ENCODE measurements at regions not wholly inside any gene's neighbourhood (a gene's known extent, or its start where the extent isn't known, plus 50 kb on each side); places are given as distances from the start of the nearest gene placed in this dataset.

DNA sequence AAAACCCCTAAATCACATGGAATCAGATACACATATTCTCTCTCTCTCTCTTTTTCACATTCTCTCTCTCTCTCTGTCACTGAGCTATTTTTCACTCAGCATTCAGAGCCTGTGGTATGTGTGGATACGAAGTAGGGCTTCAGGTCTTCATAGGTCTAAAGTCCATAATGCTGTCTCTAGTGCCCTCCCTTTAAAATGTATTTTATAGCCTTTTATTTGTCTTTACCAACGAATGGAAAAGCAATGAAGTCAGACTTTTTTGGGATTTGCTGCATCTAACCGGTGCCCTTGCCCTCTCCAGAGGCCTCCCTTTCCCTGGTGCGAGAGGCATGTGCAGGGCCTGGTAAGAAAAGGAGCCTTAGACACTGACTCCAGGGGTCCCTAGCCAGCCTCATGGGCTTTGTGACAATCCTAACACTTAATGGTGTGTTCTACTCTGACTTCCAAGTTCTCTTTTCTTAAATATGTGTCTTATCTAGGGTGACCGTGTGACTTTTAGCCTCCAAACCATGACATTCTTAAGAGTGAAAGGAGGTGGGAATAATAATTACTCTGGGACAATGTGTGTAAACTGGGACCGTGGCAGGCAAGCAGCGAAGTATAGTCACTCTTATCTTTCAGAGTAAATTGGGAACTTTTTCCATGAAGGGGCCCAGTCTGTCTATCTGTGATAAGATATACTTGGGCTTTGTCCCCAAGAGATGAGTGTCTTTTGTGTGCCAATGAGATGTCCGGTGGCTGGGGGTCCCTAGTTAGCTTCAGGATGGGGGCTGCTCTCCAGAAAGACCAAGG lies 101.1 kb downstream of the B3GNT2 start:
- Mint-ChIP-seq H3K4me1 (ENCODE audit: low read depth) (peaks cover 14% of the 10 kb centered on the region), H3K4me3 (no peak overlapping the region), H3K27me3 (ENCODE audit: low read depth) (no peaks in the 10 kb centered on the region), H3K9me3 (no peaks in the 10 kb centered on the region), H3K27ac (no peak overlapping the region), H3K36me3 (ENCODE audit: insufficient read depth in 2 of 2) (no peaks in the 10 kb centered on the region)
- no peak for DNase-seq
- no peak for ATAC-seq (replicated peaks in 1 of 2)

DNA sequence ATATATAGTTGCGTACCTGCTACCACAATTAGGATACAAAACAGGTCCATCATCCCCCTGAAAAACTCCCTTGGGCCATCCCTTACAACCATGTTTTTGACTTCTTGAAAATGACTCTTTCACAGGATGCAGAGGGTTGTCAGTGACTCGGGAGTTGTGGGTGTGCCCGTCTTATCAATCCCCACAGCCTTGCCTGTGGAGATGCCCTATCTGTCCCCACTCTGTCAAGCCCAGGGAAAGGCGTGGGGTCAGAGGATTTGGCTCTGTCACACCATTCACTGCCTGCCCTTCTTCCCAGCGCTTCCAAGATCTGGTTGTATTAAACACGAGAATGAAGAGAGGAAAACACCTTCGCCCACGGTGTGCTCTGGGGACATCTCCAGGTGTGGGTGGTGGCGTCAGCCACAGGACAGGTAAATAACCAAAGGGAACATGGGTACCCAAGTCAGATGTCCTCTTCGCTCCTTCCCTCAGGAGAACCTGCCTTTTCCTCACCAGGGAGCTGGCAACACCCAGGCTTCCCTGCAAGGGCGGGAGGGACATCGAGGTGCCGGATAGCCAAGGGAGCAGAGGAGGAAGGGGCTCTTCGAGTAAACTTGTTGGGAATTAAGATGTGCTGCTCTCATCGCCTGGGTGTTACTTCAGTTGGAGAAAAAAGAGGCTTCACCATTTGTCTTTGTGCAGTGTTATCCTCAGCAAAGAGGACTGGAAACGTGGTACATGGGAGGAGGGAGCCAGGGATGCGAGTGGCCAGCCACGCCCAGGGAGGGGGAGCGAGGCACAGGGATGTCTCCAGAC lies 100.3 kb downstream of the B3GNT2 start:
- Mint-ChIP-seq H3K4me3 (no peak overlapping the region), H3K4me1 (ENCODE audit: low read depth) (peaks cover 12% of the 10 kb centered on the region)

DNA sequence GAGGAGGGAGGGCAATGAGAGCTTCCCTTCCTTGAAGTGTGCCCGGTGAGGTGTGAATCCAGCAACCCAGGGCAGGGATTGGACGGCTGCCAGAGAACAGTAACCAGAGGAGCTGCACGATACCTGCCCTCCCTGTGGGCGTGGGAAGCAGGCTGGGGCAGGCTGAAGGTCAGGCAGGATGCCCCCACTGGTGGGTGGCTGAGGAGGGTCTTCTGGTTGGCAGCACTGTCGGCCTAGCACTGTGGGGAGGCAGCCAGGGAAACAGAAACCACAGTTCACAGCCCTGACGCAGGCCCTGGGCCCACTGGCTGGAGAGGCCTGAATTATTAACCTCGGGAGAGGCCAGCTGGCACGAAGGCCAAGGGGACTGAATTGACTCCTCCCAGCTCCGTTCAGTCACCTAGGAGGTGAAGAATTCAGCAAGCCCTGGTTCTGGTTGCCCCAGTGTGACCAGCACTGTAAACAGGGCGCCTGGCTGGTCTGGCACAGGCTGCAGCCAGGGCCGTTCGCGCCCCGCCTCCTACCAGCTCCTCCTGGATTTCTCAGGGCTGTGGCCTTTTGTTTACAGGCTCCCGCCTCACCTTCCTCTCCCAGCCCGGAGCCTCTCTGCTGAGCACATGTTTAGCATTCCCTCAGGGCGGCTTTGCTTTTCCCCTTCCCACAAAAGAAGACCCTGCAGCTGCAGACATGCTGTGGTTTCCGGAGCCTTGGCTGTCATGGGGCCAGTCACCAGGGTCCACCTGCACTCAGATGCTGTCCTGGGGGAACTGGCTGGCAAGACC lies 97.8 kb downstream of the B3GNT2 start:
- Mint-ChIP-seq H3K36me3 (ENCODE audit: insufficient read depth in 2 of 2) (no peaks in the 10 kb centered on the region), H3K9me3 (no peaks in the 10 kb centered on the region), H3K27ac (no peak overlapping the region), H3K4me3 (no peak overlapping the region), H3K27me3 (ENCODE audit: low read depth) (no peaks in the 10 kb centered on the region), H3K4me1 (ENCODE audit: low read depth) (no peaks in the 10 kb centered on the region)
- ATAC-seq (replicated peaks in 1 of 2): no peak
- DNase-seq: no peak

More for the DNA sequence above, 100.3 kb downstream of the B3GNT2 start:
- no peaks in the 10 kb centered on the region for H3K27me3 Mint-ChIP-seq (ENCODE audit: low read depth)
- ATAC-seq (replicated peaks in 1 of 2) (no peak), DNase-seq (no peak)
- H3K9me3 Mint-ChIP-seq: no peaks in the 10 kb centered on the region
- no peak overlapping the region for H3K27ac Mint-ChIP-seq
- no peaks in the 10 kb centered on the region for H3K36me3 Mint-ChIP-seq (ENCODE audit: insufficient read depth in 2 of 2)

DNA sequence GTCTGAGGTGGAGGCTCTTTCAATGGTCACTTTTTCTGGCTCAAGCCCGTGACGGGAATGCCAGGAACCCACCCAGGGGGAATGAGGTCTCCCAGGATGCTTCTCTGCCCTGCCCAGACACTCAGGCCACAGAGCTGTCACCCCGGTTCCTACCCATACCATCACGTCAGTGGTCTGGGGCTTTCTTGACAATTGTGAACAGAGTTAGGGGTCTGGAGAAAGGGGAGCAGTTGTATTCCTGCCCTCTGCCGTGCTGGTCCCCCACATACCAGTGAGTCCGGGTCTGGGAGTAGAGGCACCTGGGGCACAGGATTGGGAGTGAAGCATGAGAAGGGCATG lies 97.2 kb downstream of the B3GNT2 start:
- H3K27me3 Mint-ChIP-seq (ENCODE audit: low read depth): no peaks in the 10 kb centered on the region
- ATAC-seq (replicated peaks in 1 of 2): no peak
- H3K9me3 Mint-ChIP-seq: no peaks in the 10 kb centered on the region
- H3K36me3 Mint-ChIP-seq (ENCODE audit: insufficient read depth in 2 of 2): no peaks in the 10 kb centered on the region
- peaks cover 5% of the 10 kb centered on the region for H3K4me1 Mint-ChIP-seq (ENCODE audit: low read depth)
- H3K27ac Mint-ChIP-seq: no peak overlapping the region
- H3K4me3 Mint-ChIP-seq: no peak overlapping the region
- no peak for DNase-seq

DNA sequence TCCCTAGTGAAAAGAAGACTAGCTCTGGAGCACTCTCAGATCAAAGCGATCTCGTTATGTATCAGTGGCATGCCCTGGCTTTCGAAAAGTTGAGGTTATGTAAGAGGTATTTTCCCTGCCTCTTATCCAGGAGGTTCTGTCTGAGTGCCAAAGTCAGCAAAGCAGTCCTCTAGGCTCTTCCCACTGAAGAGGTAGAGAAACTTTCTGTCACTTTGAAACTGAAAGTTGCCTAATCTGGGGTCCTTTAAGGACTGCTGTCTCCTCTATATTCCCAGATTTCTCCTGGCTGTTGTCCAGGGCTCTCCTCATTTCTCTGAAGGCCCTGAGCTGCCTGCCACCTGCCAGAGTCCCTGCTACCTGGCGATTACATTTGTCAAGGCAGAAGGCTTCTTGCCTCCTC lies 96.3 kb downstream of the B3GNT2 start:
- H3K4me1 Mint-ChIP-seq (ENCODE audit: low read depth): peaks cover 14% of the 10 kb centered on the region
- no peaks in the 10 kb centered on the region for H3K9me3 Mint-ChIP-seq
- no peaks in the 10 kb centered on the region for H3K36me3 Mint-ChIP-seq (ENCODE audit: insufficient read depth in 2 of 2)
- H3K27ac Mint-ChIP-seq: no peak overlapping the region
- DNase-seq (no peak), ATAC-seq (replicated peaks in 1 of 2) (no peak)
- no peaks in the 10 kb centered on the region for H3K27me3 Mint-ChIP-seq (ENCODE audit: low read depth)
- H3K4me3 Mint-ChIP-seq: no peak overlapping the region

DNA sequence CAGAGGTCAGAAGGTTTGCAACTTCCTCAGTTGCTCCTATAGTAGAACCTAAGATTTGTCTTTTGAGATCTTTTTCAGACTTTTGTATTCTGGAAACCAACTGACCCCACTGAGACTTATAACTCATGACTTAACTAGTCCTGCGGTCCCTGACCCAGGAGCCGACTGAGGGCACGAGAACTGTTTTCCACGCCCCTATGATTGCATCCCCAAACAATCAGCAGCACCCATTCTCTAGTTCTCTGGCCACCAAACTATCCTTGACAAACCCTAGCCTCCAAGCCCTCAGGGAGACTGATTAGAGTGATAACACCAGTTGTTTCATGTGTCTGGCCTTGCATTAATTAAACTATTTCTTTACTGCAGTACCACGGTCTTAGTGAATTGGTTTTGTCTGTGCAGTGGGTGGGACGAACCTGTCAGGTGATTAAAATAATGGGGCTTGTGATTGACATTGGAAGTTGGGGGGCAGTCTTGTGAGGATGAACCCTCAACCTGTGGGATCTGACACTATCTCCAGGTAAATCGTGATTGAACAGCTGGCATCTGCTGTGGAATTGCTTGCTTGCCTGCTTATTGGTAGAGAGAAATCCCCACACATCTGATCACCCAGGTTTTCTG lies 95.7 kb downstream of the B3GNT2 start:
- Mint-ChIP-seq H3K36me3 (ENCODE audit: insufficient read depth in 2 of 2) (no peaks in the 10 kb centered on the region), H3K4me3 (no peak overlapping the region), H3K27ac (no peak overlapping the region), H3K9me3 (no peaks in the 10 kb centered on the region), H3K4me1 (ENCODE audit: low read depth) (peaks cover 14% of the 10 kb centered on the region), H3K27me3 (ENCODE audit: low read depth) (no peaks in the 10 kb centered on the region)
- DNase-seq: no peak
- ATAC-seq (replicated peaks in 1 of 2): no peak

DNA sequence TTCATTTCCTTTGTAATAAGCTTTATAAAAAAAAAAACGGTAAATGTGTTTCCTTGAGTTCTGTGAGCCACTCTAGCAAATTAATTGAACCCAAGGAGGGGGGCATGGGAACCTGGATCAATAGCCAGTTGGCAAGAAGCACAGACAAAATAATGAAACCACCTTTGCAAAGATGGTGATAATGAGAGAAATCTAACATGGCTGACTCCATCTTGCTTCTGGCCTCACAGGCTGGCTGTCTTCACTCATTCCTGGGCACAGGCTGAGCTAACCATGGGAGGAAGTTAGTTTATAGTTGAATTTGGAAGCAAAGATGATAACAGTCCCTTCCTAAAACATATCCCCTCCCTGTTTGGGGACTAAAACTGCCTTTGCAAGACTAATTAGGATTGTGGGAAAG lies 95.1 kb downstream of the B3GNT2 start:
- no peak overlapping the region for H3K4me3 Mint-ChIP-seq
- DNase-seq: no peak
- H3K36me3 Mint-ChIP-seq (ENCODE audit: insufficient read depth in 2 of 2): peaks cover 0 to 2% of the 10 kb centered on the region in 2 donors
- H3K9me3 Mint-ChIP-seq: peaks cover 0 to 3% of the 10 kb centered on the region in 2 donors
- no peaks in the 10 kb centered on the region for H3K27me3 Mint-ChIP-seq (ENCODE audit: low read depth)
- ATAC-seq (replicated peaks in 1 of 2): no peak
- H3K4me1 Mint-ChIP-seq (ENCODE audit: low read depth): peaks cover 14% of the 10 kb centered on the region
- no peak overlapping the region for H3K27ac Mint-ChIP-seq

DNA sequence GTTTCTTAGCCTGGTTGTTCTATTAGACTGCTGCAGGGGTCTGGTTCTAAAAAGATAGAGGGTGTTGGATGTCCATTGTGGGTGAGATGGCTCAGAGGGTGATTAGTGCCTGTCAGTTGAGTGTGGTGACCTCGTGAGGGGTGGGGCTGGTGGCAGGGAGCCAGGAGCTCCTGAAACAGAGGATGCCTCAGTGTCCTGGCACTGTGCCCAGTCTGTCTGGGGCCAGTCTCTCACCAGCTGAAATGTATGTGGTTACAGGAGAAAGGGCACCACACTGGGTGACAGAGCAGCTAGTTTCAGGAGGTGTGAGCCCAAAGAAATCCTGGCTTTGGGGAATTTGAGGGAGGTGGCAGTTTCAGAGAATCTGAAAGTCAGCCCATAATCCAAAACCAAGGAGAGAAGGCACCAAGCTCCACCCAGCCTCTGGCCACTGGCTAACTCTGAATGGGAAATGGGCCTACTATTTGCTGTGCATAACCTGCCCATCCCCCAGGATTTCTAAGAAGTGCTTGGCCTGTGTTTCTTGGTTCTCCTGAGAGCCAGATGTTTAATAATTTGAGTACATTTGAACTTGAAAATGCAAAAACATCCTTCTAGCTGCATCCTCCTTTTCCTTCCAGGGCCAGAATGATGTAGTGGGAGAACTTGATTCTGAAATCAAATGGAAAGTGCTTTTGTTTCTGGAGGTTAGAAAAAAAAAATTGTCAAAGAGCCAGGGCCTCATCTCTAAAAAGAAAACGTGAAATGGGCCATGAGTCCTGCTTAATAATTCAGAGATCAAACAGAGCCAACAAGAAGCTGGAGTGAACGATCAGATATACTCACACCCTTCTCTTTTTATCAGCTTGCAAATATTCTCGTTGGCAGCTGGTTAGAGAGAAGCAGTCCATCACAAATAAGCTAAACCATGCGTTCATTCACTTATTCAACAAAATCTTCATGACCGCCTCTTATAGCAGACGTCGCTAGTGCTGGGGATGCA lies 92.3 kb downstream of the B3GNT2 start:
- peak; percentile 74 to 79 for DNase-seq
- Mint-ChIP-seq H3K4me3 (no peak overlapping the region), H3K36me3 (ENCODE audit: insufficient read depth in 2 of 2) (peaks cover 3 to 4% of the 10 kb centered on the region in 2 donors), H3K27me3 (ENCODE audit: low read depth) (no peaks in the 10 kb centered on the region), H3K4me1 (ENCODE audit: low read depth) (peaks cover 14% of the 10 kb centered on the region), H3K27ac (no peak overlapping the region), H3K9me3 (peaks cover 4 to 5% of the 10 kb centered on the region in 2 donors)
- peak; percentile 90 to 94 for ATAC-seq (replicated peaks in 1 of 2)

DNA sequence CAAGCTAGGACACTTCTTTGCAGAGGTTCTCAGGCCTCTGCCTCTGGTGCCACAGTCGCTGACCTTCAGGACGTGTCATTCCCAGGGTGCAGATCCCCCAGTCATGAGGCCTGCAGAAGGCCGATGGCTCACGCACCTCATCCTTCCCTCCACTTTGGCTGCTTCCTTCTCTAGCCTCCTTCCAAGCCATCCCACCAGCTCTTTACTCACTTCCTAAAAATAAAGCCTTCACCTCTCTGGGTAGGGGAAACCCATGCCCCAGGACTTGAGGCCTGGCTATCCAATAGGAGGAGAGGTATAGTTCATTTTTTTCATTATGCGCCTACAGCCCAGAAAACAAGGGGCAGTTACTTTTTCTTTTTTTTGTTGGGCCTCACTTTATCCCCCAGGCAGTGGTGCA lies 91.4 kb downstream of the B3GNT2 start:
- peaks cover 4 to 5% of the 10 kb centered on the region in 2 donors for H3K9me3 Mint-ChIP-seq

DNA sequence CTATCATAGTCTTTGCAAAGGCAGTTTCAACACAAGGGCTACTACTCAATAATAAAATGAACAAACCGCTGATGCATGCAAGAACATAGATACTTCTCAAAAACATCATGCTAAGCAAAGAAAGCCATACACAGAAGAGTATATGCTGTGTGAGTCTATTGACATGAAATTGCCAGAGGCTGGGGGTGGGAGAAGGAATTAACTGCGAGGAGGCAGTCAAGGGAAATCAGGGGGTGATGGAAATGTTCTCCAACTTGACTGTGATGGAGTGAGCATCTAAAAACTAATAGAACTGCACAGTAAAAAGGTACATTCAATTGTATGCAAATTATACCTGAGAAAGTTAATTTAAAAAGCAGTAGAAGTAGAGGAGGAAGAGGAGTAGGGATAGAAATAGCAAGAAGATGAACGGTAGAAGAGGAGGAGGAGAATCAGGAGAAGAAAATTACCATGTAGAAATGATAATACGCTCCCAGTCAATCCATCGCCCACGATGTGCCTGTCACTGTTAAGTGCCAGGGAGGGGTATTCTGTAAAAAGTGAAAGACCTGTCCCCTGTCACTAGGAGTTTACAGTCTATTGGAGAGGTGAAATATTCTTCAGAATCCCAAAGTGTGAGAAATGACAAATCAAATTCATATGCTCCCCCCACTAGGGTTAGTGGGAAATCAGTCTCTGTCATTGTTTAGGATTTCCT lies 90.3 kb downstream of the B3GNT2 start:
- Mint-ChIP-seq H3K36me3 (ENCODE audit: insufficient read depth in 2 of 2) (peaks cover 3 to 4% of the 10 kb centered on the region in 2 donors), H3K27ac (no peak overlapping the region), H3K4me1 (ENCODE audit: low read depth) (peaks cover 14% of the 10 kb centered on the region), H3K4me3 (no peak overlapping the region), H3K27me3 (ENCODE audit: low read depth) (no peaks in the 10 kb centered on the region), H3K9me3 (peaks cover 4 to 5% of the 10 kb centered on the region in 2 donors)
- DNase-seq (no peak), ATAC-seq (replicated peaks in 1 of 2) (no peak)

More for the DNA sequence above, 91.4 kb downstream of the B3GNT2 start:
- DNase-seq (no peak), ATAC-seq (replicated peaks in 1 of 2) (no peak)
- H3K27me3 Mint-ChIP-seq (ENCODE audit: low read depth): no peaks in the 10 kb centered on the region
- H3K4me1 Mint-ChIP-seq (ENCODE audit: low read depth): peaks cover 14% of the 10 kb centered on the region
- H3K36me3 Mint-ChIP-seq (ENCODE audit: insufficient read depth in 2 of 2): peaks cover 3 to 4% of the 10 kb centered on the region in 2 donors
- no peak overlapping the region for H3K27ac Mint-ChIP-seq
- no peak overlapping the region for H3K4me3 Mint-ChIP-seq

DNA sequence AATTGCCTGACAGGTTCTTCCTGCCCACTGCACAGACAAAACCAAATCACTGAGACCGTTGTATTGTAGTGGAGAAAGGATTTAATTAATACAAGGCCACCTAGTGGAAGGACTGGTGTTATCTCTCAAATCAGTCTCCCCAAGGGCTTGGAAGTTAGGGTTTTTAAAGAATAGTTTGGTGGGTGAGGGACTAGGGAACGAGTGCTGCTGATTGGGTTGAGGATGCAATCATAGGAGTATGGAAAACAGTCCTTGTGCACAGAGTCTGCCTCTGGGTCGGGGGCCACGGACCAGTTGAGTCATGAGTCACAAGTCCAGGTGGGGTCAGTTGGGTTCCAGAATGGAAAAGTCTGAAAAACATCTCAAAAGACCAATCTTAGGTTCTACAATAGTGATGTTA lies 89.1 kb downstream of the B3GNT2 start:
- H3K9me3 Mint-ChIP-seq: peaks cover 4 to 5% of the 10 kb centered on the region in 2 donors
- no peak for ATAC-seq (replicated peaks in 1 of 2)
- no peaks in the 10 kb centered on the region for H3K27me3 Mint-ChIP-seq (ENCODE audit: low read depth)
- no peak overlapping the region for H3K4me3 Mint-ChIP-seq
- H3K27ac Mint-ChIP-seq: no peak overlapping the region
- H3K36me3 Mint-ChIP-seq (ENCODE audit: insufficient read depth in 2 of 2): peaks cover 4 to 5% of the 10 kb centered on the region in 2 donors
- peaks cover 14% of the 10 kb centered on the region for H3K4me1 Mint-ChIP-seq (ENCODE audit: low read depth)
- no peak for DNase-seq

Measured in activated T-cell treated with anti-CD3 and anti-CD28 coated beads, Interleukin-2, amount 50 U/mL, for 72 hours (primary cell).